Nephron (organoid): ENCODE measurements at regions not wholly inside any gene's neighbourhood (a gene's known extent, or its start where the extent isn't known, plus 50 kb on each side); places are given as distances from the start of the nearest gene placed in this dataset.

Experiments
- H3K27ac Mint-ChIP-seq, 3 experiments: 2 replicates each; pipeline ENCODE4 v1.8.0; 2020; ENCODE audit warnings: mixed read lengths in 3 of 3, mild to moderate bottlenecking in 2 of 3, moderate library complexity in 1 of 3
- H3K27me3 Mint-ChIP-seq: 2 replicates; pipeline ENCODE4 v1.8.0; 2021; ENCODE audit warnings: low read depth, mild to moderate bottlenecking, moderate library complexity, mixed read lengths
- H3K36me3 Mint-ChIP-seq: 2 replicates; pipeline ENCODE4 v1.8.0; 2020; ENCODE audit warnings: low read depth, mixed read lengths
- H3K4me1 Mint-ChIP-seq: 2 replicates; pipeline ENCODE4 v1.8.0; 2020; ENCODE audit warnings: mixed read lengths
- H3K4me3 Mint-ChIP-seq, 3 experiments: 2 replicates each; pipeline ENCODE4 v1.8.0; 2020; ENCODE audit warnings: mild to moderate bottlenecking in 3 of 3, mixed read lengths in 3 of 3, moderate library complexity in 2 of 3
- H3K9me3 Mint-ChIP-seq: 2 replicates; pipeline ENCODE4 v1.8.0; 2020; ENCODE audit warnings: mixed read lengths
- CTCF ChIP-seq, 3 experiments: fragments of 200-600 bp; sonication (generic); IDR thresholded peaks; one replicate each; pipeline ENCODE4 v1.5.0; 2021; ENCODE audit warnings: antibody characterized with exemption in 3 of 3; ENCODE audit not compliant: unreplicated experiment in 3 of 3

- Mint-ChIP-seq H3K36me3 (no peaks in the 10 kb centered on the region), H3K27me3 (no peaks in the 10 kb centered on the region), H3K4me3 (no peak overlapping the region), H3K27ac (no peak overlapping the region), H3K4me1 (no peaks in the 10 kb centered on the region), H3K9me3 (no peaks in the 10 kb centered on the region)
- TF ChIP-seq CTCF (IDR thresholded peaks at IDR 0.05; ENCODE audit: unreplicated experiment in 3 of 3) = no peak
Observed at GRCh38 chr18:64840911-64841701, 692.2 kb upstream of the LINC00305 start.

DNA sequence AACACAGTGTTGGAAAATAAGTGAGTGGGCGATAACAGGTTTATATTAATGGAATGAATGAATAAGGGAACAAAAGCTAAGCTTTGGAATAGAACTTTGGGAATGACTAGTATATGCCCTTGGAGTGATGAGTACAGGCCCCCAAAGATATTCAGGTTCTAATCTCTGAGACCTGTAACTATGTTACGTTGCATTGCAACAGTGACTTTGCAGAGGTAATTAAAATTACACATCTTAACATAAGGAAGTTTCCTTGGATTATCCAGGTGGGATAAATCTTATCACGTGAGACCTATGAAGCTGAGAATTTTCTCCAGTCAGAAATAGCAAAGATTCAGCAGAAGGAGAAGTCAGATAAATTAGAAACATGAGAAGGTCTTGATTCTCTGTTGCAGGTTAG lies 661.5 kb upstream of the LINC00305 start:
- Mint-ChIP-seq H3K36me3 (no peaks in the 10 kb centered on the region), H3K4me1 (no peaks in the 10 kb centered on the region), H3K27ac (no peak overlapping the region), H3K27me3 (no peaks in the 10 kb centered on the region), H3K9me3 (no peaks in the 10 kb centered on the region), H3K4me3 (no peak overlapping the region)
- no peak for TF ChIP-seq CTCF (IDR thresholded peaks at IDR 0.05; ENCODE audit: unreplicated experiment in 3 of 3)

DNA sequence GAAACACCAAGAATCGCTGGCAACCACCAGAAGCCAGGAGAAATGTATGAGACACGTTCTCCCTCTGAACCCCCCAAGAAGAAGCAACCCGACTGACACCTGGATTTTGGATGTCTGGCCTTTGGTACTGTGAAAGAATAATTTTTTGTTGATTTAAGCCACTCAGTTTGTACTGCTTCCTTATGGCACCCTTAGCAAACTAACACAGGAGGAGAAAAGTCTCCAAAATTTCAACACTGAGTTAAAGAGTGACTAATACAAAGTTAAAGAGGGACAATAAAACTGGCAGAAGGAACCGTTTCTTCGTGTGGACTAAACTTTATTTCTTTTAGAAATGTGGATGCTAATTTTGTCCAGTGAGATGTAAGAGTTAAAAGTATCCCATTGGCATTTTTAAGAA lies 660.9 kb upstream of the LINC00305 start:
- H3K4me3 Mint-ChIP-seq = no peak overlapping the region
- H3K27me3 Mint-ChIP-seq = no peaks in the 10 kb centered on the region
- no peaks in the 10 kb centered on the region for H3K9me3 Mint-ChIP-seq
- H3K27ac Mint-ChIP-seq = no peak overlapping the region
- H3K36me3 Mint-ChIP-seq = no peaks in the 10 kb centered on the region
- TF ChIP-seq CTCF (IDR thresholded peaks at IDR 0.05; ENCODE audit: unreplicated experiment in 3 of 3) = no peak
- H3K4me1 Mint-ChIP-seq = no peaks in the 10 kb centered on the region

DNA sequence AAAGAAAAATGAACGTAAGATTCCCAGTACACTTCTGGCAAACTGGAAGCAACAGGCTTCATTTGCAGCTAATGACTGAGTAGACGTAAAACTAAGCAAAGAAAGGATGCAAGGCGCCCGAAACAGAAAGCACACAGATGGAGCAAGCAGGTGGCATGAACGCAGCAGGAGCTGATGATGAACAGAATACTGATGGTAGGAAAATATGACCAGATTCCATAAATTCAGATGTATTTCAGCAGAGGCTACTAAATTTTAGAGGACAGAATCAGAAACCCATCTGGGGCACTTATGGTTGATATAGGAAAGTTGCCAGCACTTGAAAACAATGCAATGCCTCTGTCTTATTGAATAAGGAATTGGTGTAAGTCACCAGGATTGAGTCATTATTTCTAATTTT lies 658.7 kb upstream of the LINC00305 start:
- H3K36me3 Mint-ChIP-seq = no peaks in the 10 kb centered on the region
- H3K27me3 Mint-ChIP-seq = no peaks in the 10 kb centered on the region
- no peaks in the 10 kb centered on the region for H3K4me1 Mint-ChIP-seq
- no peaks in the 10 kb centered on the region for H3K9me3 Mint-ChIP-seq
- no peak overlapping the region for H3K27ac Mint-ChIP-seq
- no peak for TF ChIP-seq CTCF (IDR thresholded peaks at IDR 0.05; ENCODE audit: unreplicated experiment in 3 of 3)
- no peak overlapping the region for H3K4me3 Mint-ChIP-seq

DNA sequence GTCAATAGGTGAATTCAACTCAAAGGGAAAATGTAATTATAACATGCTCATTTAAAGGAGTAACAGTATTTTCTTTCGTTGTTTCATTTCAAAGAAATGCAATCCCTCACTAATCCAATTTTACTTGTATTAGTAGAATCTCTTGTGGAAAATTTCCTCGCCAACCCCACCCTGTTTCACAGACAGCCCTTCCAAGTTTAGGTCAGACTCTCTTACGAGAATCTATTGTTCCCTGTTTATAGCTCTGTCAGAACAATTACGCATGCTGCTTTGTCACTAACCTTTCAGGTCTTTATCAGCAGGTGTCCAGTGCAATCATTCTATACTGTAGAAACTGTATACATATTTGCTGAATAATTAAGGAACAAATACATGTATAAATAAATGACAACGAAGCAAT lies 657.8 kb upstream of the LINC00305 start:
- H3K4me3 Mint-ChIP-seq = no peak overlapping the region
- no peaks in the 10 kb centered on the region for H3K9me3 Mint-ChIP-seq
- no peak overlapping the region for H3K27ac Mint-ChIP-seq
- H3K36me3 Mint-ChIP-seq = no peaks in the 10 kb centered on the region
- no peaks in the 10 kb centered on the region for H3K27me3 Mint-ChIP-seq
- TF ChIP-seq CTCF (IDR thresholded peaks at IDR 0.05; ENCODE audit: unreplicated experiment in 3 of 3) = no peak
- no peaks in the 10 kb centered on the region for H3K4me1 Mint-ChIP-seq

- H3K36me3 Mint-ChIP-seq = no peaks in the 10 kb centered on the region
- no peak overlapping the region for H3K4me3 Mint-ChIP-seq
- H3K27ac Mint-ChIP-seq = no peak overlapping the region
- TF ChIP-seq CTCF (IDR thresholded peaks at IDR 0.05; ENCODE audit: unreplicated experiment in 3 of 3) = no peak
- no peaks in the 10 kb centered on the region for H3K9me3 Mint-ChIP-seq
- H3K27me3 Mint-ChIP-seq = no peaks in the 10 kb centered on the region
- H3K4me1 Mint-ChIP-seq = no peaks in the 10 kb centered on the region
Observed at GRCh38 chr18:64806232-64806631, 657.3 kb upstream of the LINC00305 start.
